ENCODE measurements at regions not wholly inside any gene's neighbourhood (a gene's known extent, or its start where the extent isn't known, plus 50 kb on each side); places are given as distances from the start of the nearest gene placed in this dataset.

DNA sequence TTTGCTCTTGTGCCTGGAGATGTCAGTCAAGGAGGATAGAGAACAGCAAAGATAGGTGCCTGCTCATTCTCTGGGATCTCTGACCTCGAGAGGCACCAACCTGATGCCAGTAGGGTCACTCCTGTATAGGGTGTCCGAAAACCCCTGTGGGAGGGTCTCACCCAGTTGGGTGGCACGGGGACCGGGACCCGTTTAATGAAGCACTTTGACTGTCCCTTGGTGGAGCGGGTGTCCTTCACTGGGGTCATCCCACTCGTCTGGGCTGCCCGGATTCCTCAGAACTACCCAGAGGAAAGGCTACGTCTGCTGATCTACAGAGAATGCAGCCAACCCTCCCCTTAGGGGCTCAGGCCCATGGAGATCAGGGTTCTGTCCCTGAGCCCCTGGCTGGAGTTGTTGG lies 157.6 kb downstream of the CAPZA3 start:
- TF ChIP-seq, protein P1, sequence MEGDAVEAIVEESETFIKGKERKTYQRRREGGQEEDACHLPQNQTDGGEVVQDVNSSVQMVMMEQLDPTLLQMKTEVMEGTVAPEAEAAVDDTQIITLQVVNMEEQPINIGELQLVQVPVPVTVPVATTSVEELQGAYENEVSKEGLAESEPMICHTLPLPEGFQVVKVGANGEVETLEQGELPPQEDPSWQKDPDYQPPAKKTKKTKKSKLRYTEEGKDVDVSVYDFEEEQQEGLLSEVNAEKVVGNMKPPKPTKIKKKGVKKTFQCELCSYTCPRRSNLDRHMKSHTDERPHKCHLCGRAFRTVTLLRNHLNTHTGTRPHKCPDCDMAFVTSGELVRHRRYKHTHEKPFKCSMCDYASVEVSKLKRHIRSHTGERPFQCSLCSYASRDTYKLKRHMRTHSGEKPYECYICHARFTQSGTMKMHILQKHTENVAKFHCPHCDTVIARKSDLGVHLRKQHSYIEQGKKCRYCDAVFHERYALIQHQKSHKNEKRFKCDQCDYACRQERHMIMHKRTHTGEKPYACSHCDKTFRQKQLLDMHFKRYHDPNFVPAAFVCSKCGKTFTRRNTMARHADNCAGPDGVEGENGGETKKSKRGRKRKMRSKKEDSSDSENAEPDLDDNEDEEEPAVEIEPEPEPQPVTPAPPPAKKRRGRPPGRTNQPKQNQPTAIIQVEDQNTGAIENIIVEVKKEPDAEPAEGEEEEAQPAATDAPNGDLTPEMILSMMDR (conservative IDR thresholded peaks at IDR 0.05 in 1 of 2, IDR thresholded peaks at IDR 0.05 in 1 of 2; ENCODE audit: extremely low read depth in 1 of 2, insufficient read depth in 1 of 2, low read depth in 1 of 2, low read length in 2 of 2) = no peak
- no peak for TF ChIP-seq EZH2 (IDR thresholded peaks at IDR 0.05; ENCODE audit: borderline replicate concordance, low read length)

Data from mammary epithelial cell (primary cell).